MCF 10A (cell line): ENCODE measurements at regions not wholly inside any gene's neighbourhood (a gene's known extent, or its start where the extent isn't known, plus 50 kb on each side); places are given as distances from the start of the nearest gene placed in this dataset.
"Not testable (repeated sequence)": the region's sequence is repeated elsewhere in the genome, so short reads cannot be mapped to it uniquely, and the experiment has no call there.

ENCODE experiments used
- BruUV-seq: library from RNA; stranded (reverse); fragments of 400-500 nt; replicated peaks from 2 replicates; lab custom pipeline; 2021; lab: Mats Ljungman, UMichigan
- CTCF ChIA-PET: fragments of 300-600 bp; sonication (Branson Sonifier 250); formaldehyde crosslinking; extraction: SDS; loops from one replicate; lab custom pipeline; 2021; ENCODE audit warnings: antibody characterized with exemption, inconsistent platforms; lab: Yijun Ruan, JAX
- POLR2A ChIA-PET: fragments of 300-600, 350-650 bp; sonication (Branson Sonifier 250); formaldehyde crosslinking; extraction: SDS; loops from one replicate; lab custom pipeline; 2020; ENCODE audit warnings: antibody characterized with exemption, inconsistent platforms; lab: Yijun Ruan, JAX
- DNase-seq: peaks from one replicate; pipeline ENCODE4 v3.0.0-alpha.2; 2018; ENCODE audit not compliant: unreplicated experiment
- H3K27ac Mint-ChIP-seq: one replicate; pipeline ENCODE4 v1.8.0; 2022; ENCODE audit warnings: mild to moderate bottlenecking, low read depth, mixed read lengths; ENCODE audit not compliant: unreplicated experiment
- H3K27me3 Mint-ChIP-seq: one replicate; pipeline ENCODE4 v1.8.0; 2022; ENCODE audit warnings: mixed read lengths; ENCODE audit not compliant: insufficient read depth, unreplicated experiment
- H3K36me3 Mint-ChIP-seq: one replicate; pipeline ENCODE4 v1.8.0; 2022; ENCODE audit warnings: mild to moderate bottlenecking, moderate library complexity, mixed read lengths; ENCODE audit not compliant: insufficient read depth, unreplicated experiment
- H3K4me1 Mint-ChIP-seq: one replicate; pipeline ENCODE4 v1.8.0; 2022; ENCODE audit warnings: mixed read lengths; ENCODE audit not compliant: insufficient read depth, unreplicated experiment
- H3K4me3 Mint-ChIP-seq: one replicate; pipeline ENCODE4 v1.8.0; 2022; ENCODE audit warnings: mild to moderate bottlenecking, moderate library complexity, mixed read lengths; ENCODE audit not compliant: unreplicated experiment
- H3K9me3 Mint-ChIP-seq: one replicate; pipeline ENCODE4 v1.8.0; 2022; ENCODE audit warnings: mixed read lengths; ENCODE audit not compliant: unreplicated experiment
- intact Hi-C: fragments of 100-400 bp; cut with micrococcal nuclease; formaldehyde crosslinking; loops from 2 replicates; pipeline ENCODE4 v1.14.1; 2022
- TF ChIP-seq, protein P1 (sequence below): fragments of 200-600 bp; IDR thresholded peaks from one replicate; pipeline ENCODE4 v1.8.0; 2022; ENCODE audit warnings: antibody characterized with exemption, mild to moderate bottlenecking; ENCODE audit not compliant: unreplicated experiment

DNA sequence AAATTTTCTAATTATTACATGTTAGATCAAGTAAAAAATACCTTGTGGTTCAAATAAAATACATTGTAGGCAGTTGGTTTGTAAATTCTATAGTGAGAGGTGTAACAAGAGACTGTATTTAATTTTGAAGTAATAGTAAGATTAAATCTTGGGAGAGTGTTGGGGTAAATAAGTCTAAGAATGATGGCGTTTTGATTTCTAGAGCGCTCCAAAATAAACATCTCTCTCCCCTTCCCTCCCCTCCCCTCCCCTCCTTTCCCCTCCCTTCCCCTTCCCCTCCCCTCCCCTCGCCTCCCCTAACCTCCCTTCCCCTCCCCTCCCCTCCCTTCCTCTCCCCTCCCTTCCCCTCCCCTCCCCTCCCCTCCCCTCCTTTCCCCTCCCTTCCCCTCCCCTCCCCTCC, 200.6 kb upstream of the EEF2KMT start:
- Mint-ChIP-seq H3K9me3 (peaks cover 14% of the 10 kb centered on the region), H3K36me3 (no peaks in the 10 kb centered on the region), H3K4me1 (no peaks in the 10 kb centered on the region), H3K27ac (no peak overlapping the region), H3K4me3 (no peak overlapping the region), H3K27me3 (no peaks in the 10 kb centered on the region)
- POLR2A ChIA-PET, result no interaction called here
- CTCF ChIA-PET, result no interaction called here
- intact Hi-C loops, result no loop called here
- DNase-seq, result no peak
- BruUV-seq, result no TSS peak
- TF ChIP-seq, protein P1, sequence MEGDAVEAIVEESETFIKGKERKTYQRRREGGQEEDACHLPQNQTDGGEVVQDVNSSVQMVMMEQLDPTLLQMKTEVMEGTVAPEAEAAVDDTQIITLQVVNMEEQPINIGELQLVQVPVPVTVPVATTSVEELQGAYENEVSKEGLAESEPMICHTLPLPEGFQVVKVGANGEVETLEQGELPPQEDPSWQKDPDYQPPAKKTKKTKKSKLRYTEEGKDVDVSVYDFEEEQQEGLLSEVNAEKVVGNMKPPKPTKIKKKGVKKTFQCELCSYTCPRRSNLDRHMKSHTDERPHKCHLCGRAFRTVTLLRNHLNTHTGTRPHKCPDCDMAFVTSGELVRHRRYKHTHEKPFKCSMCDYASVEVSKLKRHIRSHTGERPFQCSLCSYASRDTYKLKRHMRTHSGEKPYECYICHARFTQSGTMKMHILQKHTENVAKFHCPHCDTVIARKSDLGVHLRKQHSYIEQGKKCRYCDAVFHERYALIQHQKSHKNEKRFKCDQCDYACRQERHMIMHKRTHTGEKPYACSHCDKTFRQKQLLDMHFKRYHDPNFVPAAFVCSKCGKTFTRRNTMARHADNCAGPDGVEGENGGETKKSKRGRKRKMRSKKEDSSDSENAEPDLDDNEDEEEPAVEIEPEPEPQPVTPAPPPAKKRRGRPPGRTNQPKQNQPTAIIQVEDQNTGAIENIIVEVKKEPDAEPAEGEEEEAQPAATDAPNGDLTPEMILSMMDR, result no peak

DNA sequence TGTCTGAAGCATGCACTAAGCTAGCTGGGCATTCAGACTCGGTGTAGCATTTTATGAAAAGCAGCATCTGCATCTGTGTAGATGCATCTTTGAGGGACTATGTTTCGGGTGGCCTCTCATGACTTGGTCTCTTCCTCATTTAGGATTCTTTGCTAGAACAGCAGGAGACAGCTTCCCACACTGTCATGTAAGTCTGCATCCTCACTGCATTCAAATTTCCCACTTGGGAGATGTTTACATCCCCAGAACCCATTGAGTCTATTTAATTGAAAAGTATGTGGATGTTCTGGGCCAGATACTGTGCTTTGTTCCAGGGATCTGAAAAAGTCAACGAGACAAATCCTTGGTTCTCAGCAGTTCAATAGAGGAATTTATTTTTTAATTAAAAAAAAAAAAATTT, 198.6 kb upstream of the EEF2KMT start:
- Mint-ChIP-seq H3K4me3 (no peak overlapping the region), H3K27ac (no peak overlapping the region), H3K4me1 (no peaks in the 10 kb centered on the region), H3K27me3 (no peaks in the 10 kb centered on the region), H3K36me3 (no peaks in the 10 kb centered on the region), H3K9me3 (peaks cover 20% of the 10 kb centered on the region)
- no peak for DNase-seq
- ChIA-PET CTCF (interaction anchor here (0.6 to 0.7 kb wide), 3 partner anchors 134 to 470 kb away, joined by 3 to 4 read pairs (median 3); no protein-coding TSS in a partner anchor), POLR2A (no interaction called here)
- TF ChIP-seq, protein P1, result no peak
- intact Hi-C loops, result no loop called here
- BruUV-seq, result no TSS peak

DNA sequence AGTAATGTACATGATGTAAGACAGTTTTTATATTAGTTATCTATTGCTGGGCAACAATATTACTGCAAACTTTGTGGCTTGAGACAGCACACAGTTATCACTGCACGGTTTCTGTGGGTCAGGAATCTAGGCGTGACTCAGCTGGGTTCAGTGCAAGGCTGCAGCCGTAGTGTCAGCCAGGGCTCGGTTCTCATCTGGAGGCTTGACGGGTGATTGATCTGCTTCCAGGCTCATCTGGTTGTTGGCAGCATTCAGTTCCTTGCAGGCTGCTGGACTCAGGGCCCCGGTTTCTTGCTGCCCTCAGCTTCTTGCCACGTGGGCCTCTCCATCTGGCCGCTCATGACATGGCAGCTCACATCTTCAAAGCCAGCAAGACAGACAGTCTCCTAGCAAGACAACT, 197.7 kb upstream of the EEF2KMT start:
- H3K27me3 Mint-ChIP-seq, H3K4me1 Mint-ChIP-seq, BruUV-seq, POLR2A ChIA-PET, H3K36me3 Mint-ChIP-seq, H3K27ac Mint-ChIP-seq, intact Hi-C loops, DNase-seq, H3K4me3 Mint-ChIP-seq: not testable (repeated sequence)
- peaks cover 15% of the 10 kb centered on the region for H3K9me3 Mint-ChIP-seq
- CTCF ChIA-PET, result interaction anchor here (0.7 kb wide), 1 partner anchor 97 kb away, joined by 4 read pairs; no protein-coding TSS in a partner anchor

DNA sequence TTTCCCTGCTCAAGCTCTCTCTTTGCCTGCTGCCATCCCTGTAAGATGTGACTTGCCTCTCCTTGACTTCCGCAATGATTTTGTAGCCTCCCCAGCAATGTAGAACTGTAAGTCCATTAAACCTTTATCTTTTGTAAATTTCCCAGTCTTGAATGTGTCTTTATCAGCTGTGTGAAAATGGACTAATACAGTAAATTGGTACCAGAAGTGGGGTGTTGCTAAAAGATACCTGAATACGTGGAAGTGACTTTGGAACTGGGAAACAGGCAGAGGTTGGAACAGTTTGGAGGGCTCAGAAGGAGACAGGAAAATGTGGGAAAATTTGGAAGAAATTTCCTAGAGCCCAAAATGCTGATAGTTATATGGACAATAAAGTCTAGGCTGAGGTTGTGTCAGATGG, 184.6 kb upstream of the EEF2KMT start:
- H3K27me3 Mint-ChIP-seq, intact Hi-C loops, CTCF ChIA-PET, H3K4me3 Mint-ChIP-seq, H3K27ac Mint-ChIP-seq, DNase-seq, POLR2A ChIA-PET, BruUV-seq, H3K36me3 Mint-ChIP-seq, H3K4me1 Mint-ChIP-seq: not testable (repeated sequence)
- peaks cover 62% of the 10 kb centered on the region for H3K9me3 Mint-ChIP-seq

DNA sequence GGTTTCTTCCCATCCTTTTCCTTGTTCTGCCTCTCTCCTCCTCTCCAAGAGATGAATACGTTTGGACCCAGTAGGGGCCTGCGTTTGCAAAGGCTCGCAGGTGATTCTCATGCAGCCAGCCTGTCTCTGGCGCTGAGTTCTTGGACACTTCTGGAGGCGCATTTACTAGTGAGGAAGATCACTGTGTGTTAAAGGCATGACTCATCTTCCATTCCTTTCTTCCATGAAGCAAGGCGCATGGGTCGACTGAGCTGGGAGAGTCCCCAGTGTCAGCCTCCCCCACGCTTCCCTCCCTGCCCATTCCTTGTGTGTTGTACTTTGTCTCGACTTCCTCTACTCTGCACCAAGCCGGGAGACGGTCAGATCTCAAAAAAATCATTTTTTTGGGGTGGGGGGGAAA, 159.9 kb upstream of the EEF2KMT start:
- H3K4me1 Mint-ChIP-seq, result no peaks in the 10 kb centered on the region
- DNase-seq, result no peak
- peaks cover 25% of the 10 kb centered on the region for H3K9me3 Mint-ChIP-seq
- intact Hi-C loops, result no loop called here
- H3K36me3 Mint-ChIP-seq, result no peaks in the 10 kb centered on the region
- ChIA-PET CTCF (no interaction called here), POLR2A (no interaction called here)
- TF ChIP-seq, protein P1, result no peak
- BruUV-seq, result no TSS peak
- H3K27ac Mint-ChIP-seq, result no peak overlapping the region
- H3K4me3 Mint-ChIP-seq, result no peak overlapping the region
- no peaks in the 10 kb centered on the region for H3K27me3 Mint-ChIP-seq
